Endothelial cell of umbilical vein (primary cell): ENCODE measurements at regions not wholly inside any gene's neighbourhood (a gene's known extent, or its start where the extent isn't known, plus 50 kb on each side); places are given as distances from the start of the nearest gene placed in this dataset.

ENCODE experiments used
- BruUV-seq: library from RNA; stranded (reverse); fragments of 400-500 nt; replicated peaks from 2 replicates; lab custom pipeline; 2021; lab: Mats Ljungman, UMichigan
- CTCF ChIA-PET: fragments of 300-600, 350-600 bp; sonication (Branson Sonifier 250); formaldehyde crosslinking; loops from one replicate; lab custom pipeline; 2021; ENCODE audit warnings: antibody characterized with exemption, inconsistent platforms; lab: Charles Lee
- POLR2A ChIA-PET: fragments of 300-600, 350-600 bp; sonication (Branson Sonifier 250); formaldehyde crosslinking; loops from one replicate; lab custom pipeline; 2021; ENCODE audit warnings: antibody characterized with exemption, inconsistent platforms; lab: Charles Lee
- DNase-seq: peaks from one replicate; pipeline ENCODE4 v3.0.0-alpha.2; 2011; ENCODE audit warnings: low read depth, low spot score
- FAIRE-seq: peaks from 2 replicates; lab custom pipeline; 2011; peaks lifted over from hg19 to GRCh38; lab: Jason Lieb, UNC
- H2AFZ ChIP-seq: 2 replicates; pipeline ENCODE4 v1.6.0; 2012; ENCODE audit warnings: low read depth, low read length, control low read depth, inconsistent platforms
- H3K27ac ChIP-seq: 2 replicates; pipeline ENCODE4 v1.5.1; 2011; ENCODE audit warnings: low read depth, mild to moderate bottlenecking, control low read depth, low read length, moderate library complexity; ENCODE audit not compliant: insufficient read depth
- H3K27me3 ChIP-seq, 2 experiments: 2 replicates each; pipeline versions ENCODE4 v1.6.0 to v1.6.1; 2011; ENCODE audit warnings: low read length in 2 of 2, mixed read lengths in 1 of 2; ENCODE audit not compliant: control insufficient read depth in 2 of 2, insufficient read depth in 2 of 2
- H3K36me3 ChIP-seq, 2 experiments: 2 replicates in 1 of 2; 3 replicates in 1 of 2; pipeline ENCODE4 v1.5.1; 2011; ENCODE audit warnings: low read length in 2 of 2, mild to moderate bottlenecking in 1 of 2, moderate library complexity in 1 of 2; ENCODE audit not compliant: control insufficient read depth in 2 of 2, insufficient read depth in 2 of 2; ENCODE audit errors: extremely low read depth in 1 of 2
- H3K4me1 ChIP-seq: 3 replicates; pipeline ENCODE4 v1.5.1; 2011; ENCODE audit warnings: mild to moderate bottlenecking, low read length; ENCODE audit not compliant: control insufficient read depth, insufficient read depth; ENCODE audit errors: extremely low read depth
- H3K4me2 ChIP-seq: 2 replicates; pipeline ENCODE4 v1.6.1; 2011; ENCODE audit warnings: low read length, control low read depth, mixed read lengths; ENCODE audit not compliant: insufficient read depth
- H3K4me3 ChIP-seq, 3 experiments: fragments of 200-600 bp in 1 of 3; sonication (generic), shearing (Covaris generic) in 1 of 3; replicated peaks in 1 of 3; 2 replicates each; pipeline ENCODE4 v1.5.1; 2011 to 2016; ENCODE audit warnings: control low read depth in 3 of 3, low read length in 3 of 3, mild to moderate bottlenecking in 2 of 3, inconsistent platforms in 1 of 3, low read depth in 1 of 3, moderate library complexity in 1 of 3; ENCODE audit not compliant: insufficient read depth in 1 of 3
- H3K79me2 ChIP-seq: 2 replicates; pipeline ENCODE4 v1.6.0; 2012; ENCODE audit warnings: low read length, inconsistent platforms; ENCODE audit not compliant: control insufficient read depth, insufficient read depth
- H3K9ac ChIP-seq: replicated peaks from 2 replicates; pipeline ENCODE3; 2011; ENCODE audit warnings: low read length, control low read depth; ENCODE audit not compliant: insufficient read depth; ENCODE audit errors: extremely low read depth
- H3K9me1 ChIP-seq: replicated peaks from 3 replicates; pipeline ENCODE4 v1.6.0; 2011; ENCODE audit warnings: mild to moderate bottlenecking, low read length; ENCODE audit not compliant: control insufficient read depth, insufficient read depth; ENCODE audit errors: extremely low read depth
- H3K9me3 ChIP-seq: replicated peaks from 2 replicates; pipeline ENCODE4 v1.5.1; 2012; ENCODE audit warnings: low read length, inconsistent platforms; ENCODE audit not compliant: control insufficient read depth, insufficient read depth
- H4K20me1 ChIP-seq: replicated peaks from 2 replicates; pipeline ENCODE3; 2011; ENCODE audit warnings: mild to moderate bottlenecking, low read length; ENCODE audit not compliant: control insufficient read depth, insufficient read depth; ENCODE audit errors: extremely low read depth
- CTCF ChIP-seq, 2 donors: IDR thresholded peaks; 1 replicate in 1 of 2; 2 replicates in 1 of 2; pipeline ENCODE4 v1.5.1; 2011; ENCODE audit warnings: low read length in 2 of 2, mild to moderate bottlenecking in 2 of 2, moderate library complexity in 2 of 2, control low read depth in 1 of 2, inconsistent platforms in 1 of 2, low read depth in 1 of 2; ENCODE audit not compliant: insufficient read depth in 1 of 2; ENCODE audit errors: extremely low read depth in 1 of 2
- EZH2 ChIP-seq: IDR thresholded peaks from 2 replicates; pipeline ENCODE4 v1.6.1; 2012; ENCODE audit warnings: borderline replicate concordance, low read depth, mild to moderate bottlenecking, moderate library complexity, low read length, inconsistent platforms; ENCODE audit not compliant: severe bottlenecking
- FOS ChIP-seq: IDR thresholded peaks from 2 replicates; pipeline ENCODE4 v1.6.1; 2011; ENCODE audit warnings: mild to moderate bottlenecking, low read length, moderate library complexity, borderline replicate concordance; ENCODE audit not compliant: insufficient read depth
- GATA2 ChIP-seq: IDR thresholded peaks from 2 replicates; pipeline ENCODE4 v1.7.0; 2011; ENCODE audit warnings: low read depth, mild to moderate bottlenecking, moderate library complexity, mixed read lengths, low read length; ENCODE audit not compliant: insufficient read length, insufficient read depth
- JUN ChIP-seq: IDR thresholded peaks from 2 replicates; pipeline ENCODE4 v1.6.1; 2011; ENCODE audit warnings: borderline replicate concordance, low read depth; ENCODE audit not compliant: insufficient read length, insufficient read depth
- MAX ChIP-seq: IDR thresholded peaks from 2 replicates; pipeline ENCODE4 v1.6.1; 2011; ENCODE audit not compliant: insufficient read depth, insufficient read length
- MYC ChIP-seq: IDR thresholded peaks from one replicate; pipeline ENCODE4 v1.6.1; 2011; ENCODE audit warnings: mild to moderate bottlenecking, low read depth, low read length
- POLR2A ChIP-seq: IDR thresholded peaks from 2 replicates; pipeline ENCODE4 v1.6.1; 2012; ENCODE audit warnings: low read depth, mild to moderate bottlenecking, control low read depth, low read length
- POLR2AphosphoS5 ChIP-seq: IDR thresholded peaks from 2 replicates; pipeline ENCODE4 v1.6.1; 2012; ENCODE audit warnings: low read depth, mild to moderate bottlenecking, control low read depth, low read length, moderate library complexity; ENCODE audit not compliant: insufficient read depth
- dilution Hi-C: fragments of 300-500 bp; cut with MboI; formaldehyde crosslinking; loops from one replicate; pipeline ENCODE4 v1.15.0; 2019; ENCODE audit warnings: low sequenced_read_pairs; ENCODE audit not compliant: extremely low pct_ligation_motif_present
- intact Hi-C: fragments of 100-400 bp; cut with micrococcal nuclease; formaldehyde crosslinking; loops from one replicate; pipeline ENCODE4 v1.10.0; 2022

- Histone ChIP-seq H4K20me1 (no peaks in the 10 kb centered on the region), H3K4me3 (no peak overlapping the region), H3K79me2 (no peaks in the 10 kb centered on the region), H3K4me2 (no peak overlapping the region), H3K27ac (no peak overlapping the region), H3K36me3 (no peaks in the 10 kb centered on the region), H3K9me1 (no peaks in the 10 kb centered on the region), H3K9ac (no peak overlapping the region), H3K9me3 (peaks cover 2% of the 10 kb centered on the region), H2AFZ (no peak overlapping the region), H3K27me3 (no peaks in the 10 kb centered on the region), H3K4me1 (no peaks in the 10 kb centered on the region)
- TF ChIP-seq JUN (no peak), MAX (no peak), MYC (no peak), POLR2AphosphoS5 (no peak), POLR2A (no peak), GATA2 (no peak), CTCF (IDR thresholded peaks at IDR 0.05; ENCODE audit: extremely low read depth in 1 of 2, insufficient read depth in 1 of 2, low read depth in 1 of 2, low read length in 2 of 2) (no peak), FOS (no peak), EZH2 (no peak)
- intact Hi-C loops, result no loop called here
- DNase-seq (no peak), FAIRE-seq (no peak)
- dilution Hi-C loops, result no loop called here
- POLR2A ChIA-PET, result no interaction called here
- CTCF ChIA-PET, result no interaction called here
- BruUV-seq, result no TSS peak
These were observed 509.0 kb downstream of the BCL11A start for GRCh38 chr2:60044484-60044883.
